ENCODE measurements at regions not wholly inside any gene's neighbourhood (a gene's known extent, or its start where the extent isn't known, plus 50 kb on each side); places are given as distances from the start of the nearest gene placed in this dataset.

DNA sequence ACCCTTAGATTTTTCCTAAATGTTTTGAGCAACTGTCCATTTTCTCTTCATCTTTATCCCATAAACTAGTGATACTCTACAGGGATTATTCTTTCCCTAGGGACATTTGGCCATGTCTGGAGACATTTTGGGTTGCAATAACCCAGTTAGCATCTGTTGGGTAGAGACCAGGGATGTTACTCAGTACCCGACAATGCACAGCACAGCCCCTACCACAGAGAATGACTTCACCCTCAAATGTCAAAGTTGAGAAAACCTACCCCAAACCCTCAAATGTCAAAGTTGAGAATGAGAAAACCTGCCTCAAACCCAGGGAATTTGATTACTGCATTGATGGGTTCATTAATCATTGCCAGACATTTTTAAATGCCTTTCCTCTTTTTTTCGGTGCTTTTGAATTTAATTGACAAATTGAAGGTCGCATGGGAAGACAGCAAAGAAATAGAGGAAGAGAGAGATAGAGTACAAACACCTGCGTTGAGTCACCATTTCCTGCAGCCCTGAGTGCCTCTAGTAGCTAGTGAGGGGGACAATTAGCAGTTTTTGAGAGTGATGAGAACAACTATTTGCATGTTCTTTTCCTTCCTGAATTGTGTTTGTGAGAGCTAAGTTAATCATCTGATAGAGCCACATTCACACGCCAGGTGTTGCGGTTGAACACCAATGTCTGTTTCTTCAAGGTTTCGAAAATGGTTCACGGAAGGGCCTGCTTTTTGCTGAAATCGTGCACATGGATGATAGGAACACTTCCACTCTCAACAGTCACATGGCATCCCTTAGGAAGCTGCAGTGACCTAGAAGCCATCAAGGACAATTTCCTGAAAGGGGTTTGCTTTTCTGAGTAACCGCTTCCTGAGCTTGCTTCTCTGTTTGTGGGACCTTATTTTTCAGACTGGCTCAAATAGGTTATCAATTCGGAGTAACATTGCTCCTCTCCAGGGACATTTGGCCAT lies 203.9 kb upstream of the VCX3A start:
- Histone ChIP-seq H3K27ac (replicated peaks) (no peak overlapping the region), H3K4me3 (replicated peaks; ENCODE audit: insufficient read depth, low read length) (no peak overlapping the region), H3K27me3 (ENCODE audit: insufficient read depth, poor library complexity, severe bottlenecking) (no peaks in the 10 kb centered on the region)
- DNase-seq (ENCODE audit: low read depth in 1 of 2, low spot score in 1 of 2), result no peak
- no peak for TF ChIP-seq GABPA (IDR thresholded peaks at IDR 0.05; ENCODE audit: low read depth)
- TF ChIP-seq POLR2AphosphoS5 (IDR thresholded peaks at IDR 0.05; ENCODE audit: low read depth), result no peak
- TF ChIP-seq SPI1 (IDR thresholded peaks at IDR 0.05; ENCODE audit: borderline replicate concordance, low read depth), result no peak
- TF ChIP-seq, protein P1, sequence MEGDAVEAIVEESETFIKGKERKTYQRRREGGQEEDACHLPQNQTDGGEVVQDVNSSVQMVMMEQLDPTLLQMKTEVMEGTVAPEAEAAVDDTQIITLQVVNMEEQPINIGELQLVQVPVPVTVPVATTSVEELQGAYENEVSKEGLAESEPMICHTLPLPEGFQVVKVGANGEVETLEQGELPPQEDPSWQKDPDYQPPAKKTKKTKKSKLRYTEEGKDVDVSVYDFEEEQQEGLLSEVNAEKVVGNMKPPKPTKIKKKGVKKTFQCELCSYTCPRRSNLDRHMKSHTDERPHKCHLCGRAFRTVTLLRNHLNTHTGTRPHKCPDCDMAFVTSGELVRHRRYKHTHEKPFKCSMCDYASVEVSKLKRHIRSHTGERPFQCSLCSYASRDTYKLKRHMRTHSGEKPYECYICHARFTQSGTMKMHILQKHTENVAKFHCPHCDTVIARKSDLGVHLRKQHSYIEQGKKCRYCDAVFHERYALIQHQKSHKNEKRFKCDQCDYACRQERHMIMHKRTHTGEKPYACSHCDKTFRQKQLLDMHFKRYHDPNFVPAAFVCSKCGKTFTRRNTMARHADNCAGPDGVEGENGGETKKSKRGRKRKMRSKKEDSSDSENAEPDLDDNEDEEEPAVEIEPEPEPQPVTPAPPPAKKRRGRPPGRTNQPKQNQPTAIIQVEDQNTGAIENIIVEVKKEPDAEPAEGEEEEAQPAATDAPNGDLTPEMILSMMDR (IDR thresholded peaks at IDR 0.05; ENCODE audit: insufficient read depth, low read length), result no peak
- TF ChIP-seq REST (IDR thresholded peaks at IDR 0.05; ENCODE audit: insufficient replicate concordance, low read depth), result no peak

GRCh38 chrX:6734844-6735634 lies 200.1 kb upstream of the VCX3A start:
- Histone ChIP-seq H3K4me3 (replicated peaks; ENCODE audit: insufficient read depth, low read length) (no peak overlapping the region), H3K27me3 (ENCODE audit: insufficient read depth, poor library complexity, severe bottlenecking) (no peaks in the 10 kb centered on the region), H3K27ac (replicated peaks) (no peak overlapping the region)
- no peak for DNase-seq (ENCODE audit: low read depth in 1 of 2, low spot score in 1 of 2)
- TF ChIP-seq, protein P1 (IDR thresholded peaks at IDR 0.05; ENCODE audit: insufficient read depth, low read length), result no peak
- TF ChIP-seq GABPA (IDR thresholded peaks at IDR 0.05; ENCODE audit: low read depth), result no peak
- no peak for TF ChIP-seq REST (IDR thresholded peaks at IDR 0.05; ENCODE audit: insufficient replicate concordance, low read depth)
- no peak for TF ChIP-seq SPI1 (IDR thresholded peaks at IDR 0.05; ENCODE audit: borderline replicate concordance, low read depth)
- no peak for TF ChIP-seq POLR2AphosphoS5 (IDR thresholded peaks at IDR 0.05; ENCODE audit: low read depth)

GRCh38 chrX:6732101-6732500 lies 197.2 kb upstream of the VCX3A start:
- TF ChIP-seq SPI1 (IDR thresholded peaks at IDR 0.05; ENCODE audit: borderline replicate concordance, low read depth) (no peak), REST (IDR thresholded peaks at IDR 0.05; ENCODE audit: insufficient replicate concordance, low read depth) (no peak), POLR2AphosphoS5 (IDR thresholded peaks at IDR 0.05; ENCODE audit: low read depth) (no peak), GABPA (IDR thresholded peaks at IDR 0.05; ENCODE audit: low read depth) (no peak)
- TF ChIP-seq, protein P1 (IDR thresholded peaks at IDR 0.05; ENCODE audit: insufficient read depth, low read length), result no peak
- no peak overlapping the region for H3K4me3 ChIP-seq (replicated peaks; ENCODE audit: insufficient read depth, low read length)
- H3K27me3 ChIP-seq (ENCODE audit: insufficient read depth, poor library complexity, severe bottlenecking), result no peaks in the 10 kb centered on the region
- no peak for DNase-seq (ENCODE audit: low read depth in 1 of 2, low spot score in 1 of 2)
- no peak overlapping the region for H3K27ac ChIP-seq (replicated peaks)
